GM19438 (cell line): ENCODE measurements at regions not wholly inside any gene's neighbourhood (a gene's known extent, or its start where the extent isn't known, plus 50 kb on each side); places are given as distances from the start of the nearest gene placed in this dataset.
"Not testable (repeated sequence)": the region's sequence is repeated elsewhere in the genome, so short reads cannot be mapped to it uniquely, and the experiment has no call there.

Experiments
- ATAC-seq: cut with Tn5 transposase; IDR thresholded peaks from one replicate; pipeline ENCODE4 v1.9.1; 2021; ENCODE audit warnings: low read depth; ENCODE audit not compliant: unreplicated experiment

- no peak for ATAC-seq
These were observed 322.7 kb downstream of the CRPPA start for GRCh38 chr7:16098585-16099179.

DNA sequence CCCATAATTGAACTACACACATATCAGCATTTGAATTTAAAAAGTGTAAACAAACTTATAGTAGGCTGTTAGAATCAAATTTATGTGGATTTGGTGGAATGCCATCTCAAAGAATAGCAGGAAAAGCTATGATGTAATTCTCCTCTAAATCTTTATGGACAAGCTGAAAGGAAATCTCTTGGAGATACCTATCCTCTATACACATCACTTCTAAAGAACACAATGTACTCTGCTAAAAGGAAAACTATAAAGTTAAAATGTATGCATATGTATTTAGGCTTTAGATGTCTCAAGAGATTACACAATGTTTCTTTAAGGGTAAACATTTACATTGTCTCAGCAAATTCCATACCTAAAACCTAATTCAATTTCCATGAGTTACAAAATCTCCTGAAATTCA lies 323.3 kb downstream of the CRPPA start:
- ATAC-seq: no peak

GRCh38 chr7:16095171-16095950 lies 326.0 kb downstream of the CRPPA start:
- ATAC-seq: no peak

DNA sequence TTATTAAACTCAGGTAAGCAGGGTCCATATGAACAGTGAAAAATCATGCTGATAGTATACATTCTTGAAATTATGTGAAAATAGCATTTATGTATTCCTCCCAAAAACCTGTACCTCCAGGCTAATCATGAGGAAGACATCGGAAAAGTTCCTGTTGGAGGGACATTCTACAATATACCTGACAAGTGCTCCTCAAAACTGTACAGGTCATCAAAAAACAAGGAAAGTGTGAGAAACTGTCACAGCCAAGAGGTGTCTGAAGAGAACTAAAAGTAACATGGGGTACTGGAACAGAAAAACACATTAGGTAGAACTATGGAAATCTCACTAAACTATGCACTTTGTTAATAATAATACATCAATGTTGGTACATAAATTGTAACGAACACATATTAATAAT lies 326.7 kb downstream of the CRPPA start:
- ATAC-seq: no peak

DNA sequence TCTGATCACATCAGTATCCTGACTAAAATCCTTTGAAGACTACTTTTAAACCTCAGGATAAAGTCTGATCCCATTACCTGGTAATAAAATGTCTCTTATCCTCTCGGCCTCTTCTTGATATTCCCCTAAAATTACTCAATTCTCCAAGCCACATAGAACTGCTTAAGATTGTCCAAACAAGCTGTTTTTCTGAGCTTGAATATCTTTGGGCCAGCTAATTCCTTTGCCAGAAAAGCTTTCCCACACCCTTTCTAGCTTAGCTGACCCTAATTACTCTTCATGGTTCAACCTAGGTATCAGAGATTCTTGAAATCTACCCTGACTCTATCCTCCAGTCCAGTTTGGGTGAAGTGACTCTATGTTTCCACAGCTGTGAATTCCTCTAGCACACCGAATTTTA lies 328.6 kb downstream of the CRPPA start:
- no peak for ATAC-seq

GRCh38 chr7:16091701-16092310 lies 329.5 kb downstream of the CRPPA start:
- ATAC-seq: no peak

- no peak for ATAC-seq
These were observed 331.5 kb downstream of the CRPPA start for GRCh38 chr7:16089801-16090200.

- no peak for ATAC-seq
These were observed 332.1 kb downstream of the CRPPA start for GRCh38 chr7:16089191-16089590.

DNA sequence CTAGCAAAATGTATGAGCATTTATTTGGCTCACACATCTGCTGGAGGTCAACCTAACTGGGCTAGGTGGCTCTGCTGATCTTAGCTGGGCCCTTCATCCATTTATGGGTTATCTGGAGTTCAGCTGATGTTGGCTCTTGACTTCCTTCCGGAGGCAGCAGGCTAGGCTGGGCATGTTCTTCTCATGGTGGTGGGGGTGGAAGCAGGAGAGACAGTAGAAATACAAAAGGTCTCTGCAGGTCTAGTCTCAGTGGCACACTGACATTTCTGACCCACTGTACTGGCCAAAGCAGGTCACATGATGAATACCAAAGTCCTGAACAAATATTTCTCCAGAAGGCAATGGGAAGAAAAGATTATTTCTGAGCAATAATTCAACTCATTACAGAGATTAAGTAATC lies 334.6 kb downstream of the CRPPA start:
- no peak for ATAC-seq

DNA sequence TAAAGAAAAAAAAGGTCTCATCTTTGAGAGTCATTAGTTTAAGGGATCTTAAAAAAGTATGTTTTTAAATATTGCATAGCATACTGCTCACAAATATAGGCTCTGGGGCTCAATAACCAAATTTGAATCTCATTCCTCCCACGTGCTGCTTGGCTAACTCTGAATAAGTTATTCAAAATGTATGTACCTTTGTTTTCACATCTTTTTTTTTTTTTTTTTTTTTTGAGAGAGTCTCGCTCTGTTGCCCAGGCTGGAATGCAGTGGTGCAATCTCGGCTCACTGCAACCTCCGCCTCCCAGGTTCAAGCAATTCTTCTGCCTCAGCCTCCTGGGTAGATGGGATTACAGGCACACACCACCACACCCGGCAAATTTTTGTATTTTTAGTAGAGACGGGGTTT lies 335.6 kb downstream of the CRPPA start:
- not testable (repeated sequence) for ATAC-seq

DNA sequence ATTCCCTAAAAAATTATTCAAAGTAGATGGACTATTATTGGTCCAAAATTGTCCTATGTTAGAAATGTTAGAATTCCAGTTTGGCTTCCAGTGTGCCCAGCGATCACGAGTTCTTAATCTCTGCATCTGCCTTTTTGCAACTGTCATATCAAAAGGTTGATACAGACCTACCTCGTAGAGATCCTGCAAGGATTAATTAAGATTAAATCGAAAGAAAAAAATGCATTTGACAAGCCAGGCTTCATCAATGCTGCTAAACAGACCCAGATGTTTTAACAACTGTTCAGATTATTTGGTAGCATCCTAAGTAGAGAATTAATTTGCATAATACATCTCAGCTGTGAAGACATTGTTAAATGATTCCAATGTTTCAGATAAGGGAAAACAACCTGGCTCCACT lies 336.5 kb downstream of the CRPPA start:
- ATAC-seq: no peak

DNA sequence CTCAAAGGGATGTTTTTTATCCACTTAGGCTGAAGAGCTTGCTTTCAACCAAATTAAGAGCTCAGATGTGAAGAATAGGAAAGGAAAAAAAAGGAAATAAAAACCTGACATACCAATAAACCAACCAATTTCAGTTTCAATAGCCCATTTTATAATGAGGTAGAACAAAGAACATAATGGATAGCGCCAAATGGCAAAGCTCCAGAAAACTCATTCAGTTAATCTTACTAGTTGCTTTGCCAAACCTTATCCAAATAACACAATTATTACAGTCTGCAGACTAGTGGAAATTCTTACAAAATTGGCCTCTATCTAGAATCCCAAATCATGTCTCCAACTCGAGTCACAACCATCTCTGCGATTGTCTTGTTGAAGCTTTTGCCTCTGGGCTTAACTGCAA lies 337.0 kb downstream of the CRPPA start:
- no peak for ATAC-seq

DNA sequence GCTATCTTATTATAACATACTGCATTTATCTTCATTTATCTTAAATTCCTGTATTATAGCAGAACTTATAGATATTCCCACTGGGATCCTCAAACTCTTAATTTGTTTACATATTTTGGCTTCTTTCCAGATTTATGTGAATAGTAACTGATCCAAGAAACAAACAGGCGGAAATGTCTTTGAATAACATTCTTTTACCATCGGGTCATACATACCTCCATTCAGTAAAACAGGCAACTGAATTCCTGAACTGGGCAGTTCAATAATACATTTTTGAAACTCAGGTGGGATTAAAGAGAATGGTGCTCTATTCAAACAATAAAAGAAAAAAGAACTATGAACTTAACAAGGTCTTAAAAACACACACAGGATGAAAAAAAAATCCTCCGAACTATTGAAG lies 337.4 kb downstream of the CRPPA start:
- ATAC-seq: no peak

GRCh38 chr7:16080131-16080530 lies 341.2 kb downstream of the CRPPA start:
- ATAC-seq: no peak

DNA sequence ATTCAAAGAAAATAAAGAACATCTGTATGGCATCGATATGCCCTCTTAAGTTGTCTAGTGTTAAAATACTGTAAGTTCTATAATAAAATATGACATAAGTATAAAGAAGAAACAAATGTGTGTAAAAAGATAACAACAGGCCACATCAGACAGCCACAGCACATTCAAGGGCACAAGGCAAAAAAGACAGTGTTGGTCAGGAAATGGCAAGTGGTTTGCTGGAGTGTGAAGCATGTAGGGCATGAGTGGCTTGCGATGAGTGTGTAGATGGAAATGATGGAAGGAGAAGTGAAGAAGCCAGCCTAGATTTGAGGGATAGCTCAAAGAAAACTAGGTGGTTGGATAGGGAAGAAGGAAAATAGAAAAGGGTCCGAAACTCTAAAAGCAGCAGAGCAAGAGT lies 341.6 kb downstream of the CRPPA start:
- ATAC-seq: no peak

GRCh38 chr7:16078076-16078952 lies 343.0 kb downstream of the CRPPA start:
- ATAC-seq: peak; percentile 86

GRCh38 chr7:16071246-16071857 lies 350.0 kb downstream of the CRPPA start:
- ATAC-seq: peak; percentile 82

GRCh38 chr7:16070806-16071205 lies 350.5 kb downstream of the CRPPA start:
- no peak for ATAC-seq

DNA sequence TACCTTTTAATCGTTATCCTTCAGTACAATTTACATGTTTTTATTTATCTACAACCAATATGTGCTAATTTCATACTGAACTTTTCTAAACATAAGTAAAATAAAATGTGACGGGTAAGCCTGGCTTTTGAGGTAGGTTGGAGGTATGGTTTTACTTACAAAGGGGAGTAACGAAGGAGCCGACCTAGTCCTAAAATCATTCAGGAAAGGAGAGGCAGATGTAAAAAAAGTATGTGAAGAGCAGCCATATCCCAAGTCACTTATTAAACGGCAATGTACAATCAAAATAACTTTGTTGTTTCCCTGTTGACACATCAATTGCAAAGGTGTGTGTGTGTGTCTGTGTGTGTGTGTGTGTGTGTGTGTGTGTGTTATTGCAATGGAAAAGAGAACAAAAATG lies 351.3 kb downstream of the CRPPA start:
- no peak for ATAC-seq

DNA sequence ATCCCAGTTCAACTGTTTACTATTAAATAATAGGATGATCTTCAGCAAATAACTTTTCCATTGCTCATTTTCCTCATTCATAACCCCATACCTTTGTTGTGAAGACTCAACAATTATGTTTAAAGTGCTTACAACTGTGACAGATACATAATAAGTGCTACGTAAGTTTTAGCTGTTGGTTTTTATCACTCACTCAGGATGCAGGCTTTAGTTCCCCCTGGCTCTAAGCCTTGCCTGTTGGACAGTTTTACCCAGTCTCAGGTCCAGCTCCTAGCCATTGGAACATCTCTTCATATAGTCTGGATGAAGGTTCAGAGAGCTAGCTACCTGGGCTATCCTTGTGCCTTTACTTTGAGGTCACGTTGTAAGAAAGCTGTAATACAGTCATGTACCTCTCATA lies 353.2 kb downstream of the CRPPA start:
- ATAC-seq: no peak

GRCh38 chr7:16067711-16068110 lies 353.6 kb downstream of the CRPPA start:
- no peak for ATAC-seq
